Psoas muscle (tissue), 7 donors: ENCODE measurements at regions not wholly inside any gene's neighbourhood (a gene's known extent, or its start where the extent isn't known, plus 50 kb on each side); places are given as distances from the start of the nearest gene placed in this dataset.
A peak's percentile ranks its signal among the peaks of the same experiment; 100 is the strongest.

Experiments used
- ATAC-seq, 4 donors: fragments of 200-7000 bp; cut with Tn5 transposase; one replicate each; pipeline ENCODE4 v1.9.1; 2020; ENCODE audit warnings: moderate library complexity in 3 of 4, mild to moderate bottlenecking in 2 of 4
- DNase-seq, 2 donors: peaks; one replicate each; pipeline ENCODE4 v3.0.0-alpha.2; 2020
- H3K27ac ChIP-seq: fragments of 200-600 bp; one replicate; pipeline ENCODE4 v1.8.0; 2022
- H3K27me3 ChIP-seq, 3 donors: fragments of 200-600 bp in 1 of 3; one replicate each; pipeline versions ENCODE4 v1.6.1 to v1.8.0; 2013 to 2022; ENCODE audit warnings: low read length in 2 of 3, mild to moderate bottlenecking in 2 of 3, moderate library complexity in 1 of 3; ENCODE audit not compliant: insufficient read depth in 3 of 3
- H3K36me3 ChIP-seq, 2 donors: fragments of 200-600 bp in 1 of 2; one replicate each; pipeline versions ENCODE4 v1.6.1 to v1.8.0; 2013 to 2022; ENCODE audit warnings: low read depth in 1 of 2, mild to moderate bottlenecking in 1 of 2, moderate library complexity in 1 of 2; ENCODE audit not compliant: insufficient read depth in 1 of 2
- H3K4me1 ChIP-seq: fragments of 200-600 bp; one replicate; pipeline ENCODE4 v1.8.0; 2022
- H3K4me3 ChIP-seq: fragments of 200-600 bp; one replicate; pipeline ENCODE4 v1.8.0; 2022; ENCODE audit warnings: mild to moderate bottlenecking
- H3K9me3 ChIP-seq: fragments of 200-600 bp; one replicate; pipeline ENCODE4 v1.8.0; 2022
- CTCF ChIP-seq: fragments of 200-600 bp; IDR thresholded peaks from one replicate; pipeline ENCODE4 v1.8.0; 2022; ENCODE audit warnings: antibody characterized with exemption
- WGBS, 3 donors: extraction: QIAGEN DNeasy Blood & Tissue Kit; methylation state at CpG; one replicate each; pipeline versions ENCODE4 v1.1.6 to v1.1.7; 2013; 5-methylcytosine and 5-hydroxymethylcytosine counted together
- intact Hi-C, 2 donors: fragments of 100-400 bp; cut with DNase I; formaldehyde crosslinking; loops; one replicate each; pipeline versions ENCODE4 v1.11.0 to v1.14.2; 2022
- donor health status: healthy with polysubstance abuse.
- donor health status: DM: no; HTN: no; CAD: no; lungs with moderate emphysema.
- donor health status: Bipolar disorder and iron deficiency.
- donor health status: healthy.
- donor health status: DM: yes; HTN: yes; CAD: no.
- donor health status: DM: no; HTN: no; CAD: no.
- donor health status: DM: yes; HTN: yes; CAD: no.

- intact Hi-C loops: no loop called here
- TF ChIP-seq CTCF: no peak
- peaks cover 7% of the 10 kb centered on the region for H3K4me1 ChIP-seq
- no peaks in the 10 kb centered on the region for H3K27me3 ChIP-seq
- peaks cover 12 to 99% of the 10 kb centered on the region in 2 donors for H3K36me3 ChIP-seq
- DNase-seq (no peak), ATAC-seq (peak; percentile 47 to 65 (median 59))
- no peak overlapping the region for H3K4me3 ChIP-seq
- H3K9me3 ChIP-seq: no peaks in the 10 kb centered on the region
- WGBS, 3 donors: 66 to 72% (median 67%) methylated on average over 13 of the region's 13 CpGs
- no peak overlapping the region for H3K27ac ChIP-seq
Observed at GRCh38 chr7:149615690-149616270, 118.2 kb upstream of the ZNF746 start.

GRCh38 chr7:149610441-149611011 is 112.9 kb upstream of the ZNF746 start:
- Histone ChIP-seq H3K4me3 (no peak overlapping the region), H3K27me3 (no peaks in the 10 kb centered on the region), H3K36me3 (peaks cover 12 to 79% of the 10 kb centered on the region in 2 donors), H3K4me1 (peaks cover 16% of the 10 kb centered on the region), H3K27ac (no peak overlapping the region), H3K9me3 (no peaks in the 10 kb centered on the region)
- intact Hi-C loops: no loop called here
- 27 to 59% (median 35%) methylated on average over 4 of the region's 4 CpGs for WGBS, 3 donors
- ATAC-seq (peak; percentile 82 to 96 (median 90)), DNase-seq (no peak)
- TF ChIP-seq CTCF: no peak

GRCh38 chr7:149608168-149608567 is 110.6 kb upstream of the ZNF746 start:
- Histone ChIP-seq H3K4me3 (no peak overlapping the region), H3K36me3 (peaks cover 12 to 55% of the 10 kb centered on the region in 2 donors), H3K27me3 (no peaks in the 10 kb centered on the region), H3K4me1 (peaks cover 16% of the 10 kb centered on the region), H3K9me3 (no peaks in the 10 kb centered on the region), H3K27ac (no peak overlapping the region)
- ATAC-seq (no peak), DNase-seq (no peak)
- no peak for TF ChIP-seq CTCF
- WGBS, 3 donors: 88 to 93% (median 91%) methylated on average over 2 of the region's 2 CpGs
- intact Hi-C loops: no loop called here

- Histone ChIP-seq H3K36me3 (peaks cover 9 to 55% of the 10 kb centered on the region in 2 donors), H3K27ac (no peak overlapping the region), H3K4me3 (no peak overlapping the region), H3K4me1 (peaks cover 16% of the 10 kb centered on the region), H3K27me3 (no peaks in the 10 kb centered on the region), H3K9me3 (no peaks in the 10 kb centered on the region)
- no peak for ATAC-seq
- no peak for DNase-seq
- no peak for TF ChIP-seq CTCF
- 98% methylated on average over 4 of the region's 4 CpGs for WGBS, 3 donors
- intact Hi-C loops: no loop called here
Observed at GRCh38 chr7:149607683-149608082, 110.1 kb upstream of the ZNF746 start.

- intact Hi-C loops: no loop called here
- WGBS, 3 donors: 96 to 97% (median 96%) methylated on average over 4 of the region's 4 CpGs
- no peak for ATAC-seq
Observed at GRCh38 chr7:149606826-149607225, 109.2 kb upstream of the ZNF746 start.

More at GRCh38 chr7:149606826-149607225, 109.2 kb upstream of the ZNF746 start:
- Histone ChIP-seq H3K4me3 (no peak overlapping the region), H3K36me3 (peaks cover 5 to 55% of the 10 kb centered on the region in 2 donors), H3K27me3 (no peaks in the 10 kb centered on the region), H3K9me3 (no peaks in the 10 kb centered on the region), H3K27ac (no peak overlapping the region), H3K4me1 (peaks cover 16% of the 10 kb centered on the region)
- no peak for DNase-seq
- TF ChIP-seq CTCF: no peak
